HL-60 (cell line): ENCODE measurements at regions not wholly inside any gene's neighbourhood (a gene's known extent, or its start where the extent isn't known, plus 50 kb on each side); places are given as distances from the start of the nearest gene placed in this dataset.

Experiments used
- DNase-seq, 2 experiments: peaks; one replicate each; pipeline ENCODE4 v3.0.0-alpha.2; 2010 to 2020; ENCODE audit warnings: low read depth in 1 of 2, low spot score in 1 of 2
- H3K27ac ChIP-seq: fragments of 250-450 bp; sonication (Bioruptor Pico); replicated peaks from 2 replicates; pipeline ENCODE4 v1.5.1; 2020; ENCODE audit warnings: mild to moderate bottlenecking, moderate library complexity
- H3K27me3 ChIP-seq: fragments of 250-450 bp; sonication (Bioruptor Pico); 2 replicates; pipeline ENCODE4 v1.5.1; 2021; ENCODE audit warnings: mild to moderate bottlenecking, moderate library complexity; ENCODE audit not compliant: insufficient read depth, poor library complexity, severe bottlenecking
- H3K4me3 ChIP-seq: replicated peaks from 2 replicates; pipeline ENCODE4 v1.5.1; 2011; ENCODE audit warnings: mild to moderate bottlenecking, control low read depth, low read length; ENCODE audit not compliant: insufficient read depth
- CTCF ChIP-seq: IDR thresholded peaks from one replicate; pipeline ENCODE4 v1.5.1; 2011; ENCODE audit warnings: low read length, control low read depth, inconsistent platforms; ENCODE audit not compliant: insufficient read depth
- GABPA ChIP-seq: IDR thresholded peaks from 2 replicates; pipeline ENCODE4 v1.6.1; 2012; ENCODE audit warnings: low read depth
- POLR2AphosphoS5 ChIP-seq: IDR thresholded peaks from 2 replicates; pipeline ENCODE4 v1.6.1; 2012; ENCODE audit warnings: low read depth
- REST ChIP-seq: IDR thresholded peaks from 2 replicates; pipeline ENCODE4 v1.6.1; 2012; ENCODE audit warnings: low read depth; ENCODE audit not compliant: insufficient replicate concordance
- SPI1 ChIP-seq: IDR thresholded peaks from 2 replicates; pipeline ENCODE4 v1.6.1; 2012; ENCODE audit warnings: low read depth, mild to moderate bottlenecking, borderline replicate concordance

- DNase-seq: no peak
- TF ChIP-seq GABPA: no peak
- TF ChIP-seq SPI1: no peak
- no peak for TF ChIP-seq REST
- no peak for TF ChIP-seq POLR2AphosphoS5
- Histone ChIP-seq H3K4me3 (no peak overlapping the region), H3K27ac (no peak overlapping the region), H3K27me3 (no peaks in the 10 kb centered on the region)
These were observed 1012.1 kb downstream of the CNTNAP5 start for GRCh38 chr2:125037135-125037653.

- TF ChIP-seq POLR2AphosphoS5 (no peak), GABPA (no peak), REST (no peak), SPI1 (no peak), CTCF (no peak)
- DNase-seq: no peak
- Histone ChIP-seq H3K4me3 (no peak overlapping the region), H3K27me3 (no peaks in the 10 kb centered on the region), H3K27ac (no peak overlapping the region)
These were observed 1016.8 kb downstream of the CNTNAP5 start for GRCh38 chr2:125041846-125042245.

- TF ChIP-seq REST: no peak
- TF ChIP-seq SPI1: no peak
- no peak for TF ChIP-seq GABPA
- no peak for TF ChIP-seq POLR2AphosphoS5
- no peak for TF ChIP-seq CTCF
- DNase-seq: no peak
These were observed 1017.6 kb downstream of the CNTNAP5 start for GRCh38 chr2:125042727-125043126.

More at GRCh38 chr2:125042727-125043126, 1017.6 kb downstream of the CNTNAP5 start:
- H3K27me3 ChIP-seq: no peaks in the 10 kb centered on the region
- no peak overlapping the region for H3K27ac ChIP-seq
- H3K4me3 ChIP-seq: no peak overlapping the region
